Neural cell (in vitro differentiated cells): ENCODE measurements at regions not wholly inside any gene's neighbourhood (a gene's known extent, or its start where the extent isn't known, plus 50 kb on each side); places are given as distances from the start of the nearest gene placed in this dataset.

Source experiments
- H2AFZ ChIP-seq: fragments of 200-600, 300-800 bp; sonication (generic), shearing (Covaris generic); 2 replicates; pipeline ENCODE4 v1.6.0; 2014; ENCODE audit warnings: low read depth, mild to moderate bottlenecking, antibody characterized with exemption, low read length, moderate library complexity
- H3F3A ChIP-seq: fragments of 200-600 bp; shearing (Covaris generic); 2 replicates; pipeline ENCODE4 v1.6.1; 2016; ENCODE audit warnings: mild to moderate bottlenecking, moderate library complexity, mixed read lengths, antibody characterized with exemption, low read length; ENCODE audit not compliant: insufficient read depth, poor library complexity, severe bottlenecking
- H3K27ac ChIP-seq: fragments of 200-600, 300-800 bp; sonication (generic), shearing (Covaris generic); 2 replicates; pipeline ENCODE4 v1.5.1; 2014; ENCODE audit warnings: mild to moderate bottlenecking, low read length, moderate library complexity
- H3K27me3 ChIP-seq: fragments of 300-800, 200-600 bp; sonication (generic), shearing (Covaris generic); 2 replicates; pipeline ENCODE4 v1.6.0; 2014; ENCODE audit warnings: mild to moderate bottlenecking, low read depth, low read length, moderate library complexity; ENCODE audit not compliant: insufficient read depth
- H3K36me3 ChIP-seq: fragments of 300-800, 200-600 bp; sonication (generic), shearing (Covaris generic); 2 replicates; pipeline ENCODE4 v1.5.1; 2014; ENCODE audit warnings: mild to moderate bottlenecking, antibody characterized with exemption, low read length, moderate library complexity; ENCODE audit not compliant: insufficient read depth
- H3K4me2 ChIP-seq: fragments of 300-800, 200-600 bp; sonication (generic), shearing (Covaris generic); 2 replicates; pipeline ENCODE4 v1.6.0; 2014; ENCODE audit warnings: mild to moderate bottlenecking, low read length
- H3K4me3 ChIP-seq: fragments of 300-800, 200-600 bp; sonication (generic), shearing (Covaris generic); 2 replicates; pipeline ENCODE4 v1.5.1; 2014; ENCODE audit warnings: mild to moderate bottlenecking, low read length, moderate library complexity
- H3K79me2 ChIP-seq: fragments of 200-600 bp; shearing (Covaris generic); replicated peaks from 2 replicates; pipeline ENCODE4 v1.6.0; 2014; ENCODE audit warnings: mild to moderate bottlenecking, low read length, moderate library complexity; ENCODE audit not compliant: insufficient read depth
- H3K9ac ChIP-seq: fragments of 300-800, 200-600 bp; sonication (generic), shearing (Covaris generic); 2 replicates; pipeline ENCODE4 v1.6.1; 2016; ENCODE audit warnings: mild to moderate bottlenecking, low read length, mixed read lengths
- H3K9me2 ChIP-seq: fragments of 200-600 bp; shearing (Covaris generic); 2 replicates; pipeline ENCODE4 v1.6.1; 2016; ENCODE audit warnings: mild to moderate bottlenecking, low read length, mixed read lengths; ENCODE audit not compliant: insufficient read depth
- H3K9me3 ChIP-seq: fragments of 200-600, 300-800 bp; sonication (generic), shearing (Covaris generic); 2 replicates; pipeline ENCODE4 v1.6.1; 2016; ENCODE audit warnings: mild to moderate bottlenecking, mixed run types, low read length, moderate library complexity, mixed read lengths
- H4K20me1 ChIP-seq: fragments of 200-600 bp; shearing (Covaris generic); 2 replicates; pipeline ENCODE4 v1.6.1; 2016; ENCODE audit warnings: mild to moderate bottlenecking, mixed run types; ENCODE audit not compliant: insufficient read depth
- EP300 ChIP-seq: fragments of 450-650 bp; conservative IDR thresholded peaks from 2 replicates; pipeline ENCODE4 v1.6.1; 2014; ENCODE audit warnings: antibody characterized with exemption, mild to moderate bottlenecking, moderate library complexity; ENCODE audit not compliant: poor library complexity, severe bottlenecking
- EZH2 ChIP-seq: fragments of 200-600, 300-800 bp; shearing (Covaris generic), sonication (generic); IDR thresholded peaks from 2 replicates; pipeline ENCODE4 v1.6.1; 2014; ENCODE audit warnings: antibody characterized with exemption, low read length, borderline replicate concordance, mild to moderate bottlenecking; ENCODE audit not compliant: insufficient read depth, poor library complexity, severe bottlenecking
- MXI1 ChIP-seq: fragments of 450-650 bp; conservative IDR thresholded peaks from 2 replicates; pipeline ENCODE4 v1.6.1; 2014; ENCODE audit warnings: antibody characterized with exemption, mild to moderate bottlenecking; ENCODE audit not compliant: poor library complexity, severe bottlenecking
- POLR2AphosphoS5 ChIP-seq: IDR thresholded peaks from 2 replicates; pipeline ENCODE4 v1.6.1; 2012
- RAD21 ChIP-seq: fragments of 450-650 bp; conservative IDR thresholded peaks from 2 replicates; pipeline ENCODE4 v1.6.1; 2014; ENCODE audit warnings: antibody characterized with exemption, mild to moderate bottlenecking, moderate library complexity
- REST ChIP-seq: IDR thresholded peaks from 2 replicates; pipeline ENCODE4 v1.6.1; 2012; ENCODE audit warnings: borderline replicate concordance
- SMC3 ChIP-seq: fragments of 450-650 bp; conservative IDR thresholded peaks from 2 replicates; pipeline ENCODE4 v1.6.1; 2014; ENCODE audit warnings: antibody characterized with exemption, mild to moderate bottlenecking, moderate library complexity; ENCODE audit not compliant: poor library complexity
- TAF1 ChIP-seq: IDR thresholded peaks from 2 replicates; pipeline ENCODE4 v1.6.1; 2012; ENCODE audit warnings: low read depth
- TF ChIP-seq, protein P1 (sequence below): fragments of 450-650 bp; IDR thresholded peaks from 2 replicates; pipeline ENCODE4 v1.5.1; 2014; ENCODE audit warnings: antibody characterized with exemption, mild to moderate bottlenecking, moderate library complexity; ENCODE audit not compliant: poor library complexity, severe bottlenecking

GRCh38 chr7:33698692-33699128, 206.6 kb upstream of the BMPER start:
- no peaks in the 10 kb centered on the region for H3K27me3 ChIP-seq
- no peaks in the 10 kb centered on the region for H3F3A ChIP-seq
- no peaks in the 10 kb centered on the region for H3K9me3 ChIP-seq
- no peak overlapping the region for H2AFZ ChIP-seq
- no peaks in the 10 kb centered on the region for H3K36me3 ChIP-seq
- H3K9me2 ChIP-seq, result no peaks in the 10 kb centered on the region
- TF ChIP-seq EZH2 (no peak), POLR2AphosphoS5 (no peak), EP300 (no peak), SMC3 (no peak), TAF1 (no peak), RAD21 (no peak), REST (no peak), MXI1 (no peak)
- TF ChIP-seq, protein P1, sequence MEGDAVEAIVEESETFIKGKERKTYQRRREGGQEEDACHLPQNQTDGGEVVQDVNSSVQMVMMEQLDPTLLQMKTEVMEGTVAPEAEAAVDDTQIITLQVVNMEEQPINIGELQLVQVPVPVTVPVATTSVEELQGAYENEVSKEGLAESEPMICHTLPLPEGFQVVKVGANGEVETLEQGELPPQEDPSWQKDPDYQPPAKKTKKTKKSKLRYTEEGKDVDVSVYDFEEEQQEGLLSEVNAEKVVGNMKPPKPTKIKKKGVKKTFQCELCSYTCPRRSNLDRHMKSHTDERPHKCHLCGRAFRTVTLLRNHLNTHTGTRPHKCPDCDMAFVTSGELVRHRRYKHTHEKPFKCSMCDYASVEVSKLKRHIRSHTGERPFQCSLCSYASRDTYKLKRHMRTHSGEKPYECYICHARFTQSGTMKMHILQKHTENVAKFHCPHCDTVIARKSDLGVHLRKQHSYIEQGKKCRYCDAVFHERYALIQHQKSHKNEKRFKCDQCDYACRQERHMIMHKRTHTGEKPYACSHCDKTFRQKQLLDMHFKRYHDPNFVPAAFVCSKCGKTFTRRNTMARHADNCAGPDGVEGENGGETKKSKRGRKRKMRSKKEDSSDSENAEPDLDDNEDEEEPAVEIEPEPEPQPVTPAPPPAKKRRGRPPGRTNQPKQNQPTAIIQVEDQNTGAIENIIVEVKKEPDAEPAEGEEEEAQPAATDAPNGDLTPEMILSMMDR, result no peak
- no peaks in the 10 kb centered on the region for H3K79me2 ChIP-seq
- no peak overlapping the region for H3K9ac ChIP-seq
- H3K4me2 ChIP-seq, result no peak overlapping the region
- H3K27ac ChIP-seq, result peak overlapping the region; percentile 34
- H3K4me3 ChIP-seq, result no peak overlapping the region
- H4K20me1 ChIP-seq, result no peaks in the 10 kb centered on the region

GRCh38 chr7:33700001-33700899, 205.1 kb upstream of the BMPER start:
- Histone ChIP-seq H3K4me2 (no peak overlapping the region), H2AFZ (no peak overlapping the region), H3F3A (no peaks in the 10 kb centered on the region), H3K79me2 (no peaks in the 10 kb centered on the region), H3K9me3 (no peaks in the 10 kb centered on the region), H4K20me1 (no peaks in the 10 kb centered on the region), H3K9ac (no peak overlapping the region), H3K27ac (peak overlapping the region; percentile 58), H3K27me3 (no peaks in the 10 kb centered on the region), H3K9me2 (no peaks in the 10 kb centered on the region), H3K36me3 (no peaks in the 10 kb centered on the region), H3K4me3 (no peak overlapping the region)
- TF ChIP-seq POLR2AphosphoS5, result peak; percentile 80
- no peak for TF ChIP-seq EZH2
- TF ChIP-seq RAD21, result no peak
- TF ChIP-seq REST, result no peak
- peak; percentile 86 for TF ChIP-seq EP300
